ENCODE measurements at regions not wholly inside any gene's neighbourhood (a gene's known extent, or its start where the extent isn't known, plus 50 kb on each side); places are given as distances from the start of the nearest gene placed in this dataset.
A peak's percentile ranks its signal among the peaks of the same experiment; 100 is the strongest.

DNA sequence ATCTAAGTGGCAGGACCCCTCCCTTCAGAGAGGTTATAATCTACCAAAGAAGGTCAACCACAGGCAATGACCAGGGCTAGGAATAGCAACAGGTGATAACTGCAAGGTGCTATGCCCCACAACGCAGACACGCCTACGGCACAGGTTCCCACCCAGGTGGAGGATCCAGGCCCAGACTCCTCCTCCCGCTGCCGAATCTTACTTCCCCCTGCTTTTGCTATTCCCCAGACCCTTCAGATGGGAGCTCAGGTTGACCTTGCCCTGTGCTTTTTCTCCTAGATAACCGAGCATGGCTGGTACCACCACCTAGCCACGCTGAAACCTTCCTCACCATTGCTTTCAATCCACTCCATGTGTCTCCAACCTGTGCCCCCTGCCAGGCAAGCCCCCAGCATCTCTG is 142.2 kb upstream of the IGF1R start:
- TF ChIP-seq, protein P1, sequence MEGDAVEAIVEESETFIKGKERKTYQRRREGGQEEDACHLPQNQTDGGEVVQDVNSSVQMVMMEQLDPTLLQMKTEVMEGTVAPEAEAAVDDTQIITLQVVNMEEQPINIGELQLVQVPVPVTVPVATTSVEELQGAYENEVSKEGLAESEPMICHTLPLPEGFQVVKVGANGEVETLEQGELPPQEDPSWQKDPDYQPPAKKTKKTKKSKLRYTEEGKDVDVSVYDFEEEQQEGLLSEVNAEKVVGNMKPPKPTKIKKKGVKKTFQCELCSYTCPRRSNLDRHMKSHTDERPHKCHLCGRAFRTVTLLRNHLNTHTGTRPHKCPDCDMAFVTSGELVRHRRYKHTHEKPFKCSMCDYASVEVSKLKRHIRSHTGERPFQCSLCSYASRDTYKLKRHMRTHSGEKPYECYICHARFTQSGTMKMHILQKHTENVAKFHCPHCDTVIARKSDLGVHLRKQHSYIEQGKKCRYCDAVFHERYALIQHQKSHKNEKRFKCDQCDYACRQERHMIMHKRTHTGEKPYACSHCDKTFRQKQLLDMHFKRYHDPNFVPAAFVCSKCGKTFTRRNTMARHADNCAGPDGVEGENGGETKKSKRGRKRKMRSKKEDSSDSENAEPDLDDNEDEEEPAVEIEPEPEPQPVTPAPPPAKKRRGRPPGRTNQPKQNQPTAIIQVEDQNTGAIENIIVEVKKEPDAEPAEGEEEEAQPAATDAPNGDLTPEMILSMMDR (IDR thresholded peaks at IDR 0.05; ENCODE audit: unreplicated experiment) = no peak
- no peak for DNase-seq
- H3K4me1 Mint-ChIP-seq (ENCODE audit: low read depth, unreplicated experiment) = no peaks in the 10 kb centered on the region
- no peaks in the 10 kb centered on the region for H3K9me3 Mint-ChIP-seq (ENCODE audit: low read depth, unreplicated experiment)
- intact Hi-C loops (cut with micrococcal nuclease; ENCODE audit: unreplicated experiment) = no loop called here
- H3K4me3 Mint-ChIP-seq (ENCODE audit: low read depth, unreplicated experiment) = no peak overlapping the region
- H3K36me3 Mint-ChIP-seq (ENCODE audit: insufficient read depth, unreplicated experiment) = no peaks in the 10 kb centered on the region
- BruUV-seq (replicated peaks) = no TSS peak
- CTCF ChIA-PET = no interaction called here
- H3K27ac Mint-ChIP-seq (ENCODE audit: unreplicated experiment) = no peak overlapping the region
- H3K27me3 Mint-ChIP-seq (ENCODE audit: unreplicated experiment) = peaks cover 78% of the 10 kb centered on the region

DNA sequence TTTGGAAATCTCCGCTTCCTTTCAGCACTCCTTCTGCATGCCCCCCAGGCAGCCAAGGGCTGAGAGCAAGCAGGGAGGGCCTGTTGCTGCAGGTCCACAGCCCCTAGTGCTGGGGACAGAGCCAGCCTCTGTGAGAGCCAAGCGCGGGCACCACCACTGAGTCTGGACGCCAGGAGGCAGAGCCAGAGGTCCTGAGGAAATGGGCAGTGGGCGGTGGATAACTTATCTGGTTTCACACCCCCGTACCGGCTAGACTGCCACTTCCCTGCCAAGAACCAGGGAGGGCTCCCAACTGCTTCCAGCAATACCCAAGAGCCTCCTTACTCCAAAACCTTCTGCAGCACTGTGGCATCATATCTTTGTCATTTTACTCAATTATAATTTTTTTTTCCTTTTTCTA is 141.6 kb upstream of the IGF1R start:
- BruUV-seq (replicated peaks) = no TSS peak
- Mint-ChIP-seq H3K4me3 (ENCODE audit: low read depth, unreplicated experiment) (no peak overlapping the region), H3K36me3 (ENCODE audit: insufficient read depth, unreplicated experiment) (no peaks in the 10 kb centered on the region), H3K27ac (ENCODE audit: unreplicated experiment) (no peak overlapping the region), H3K9me3 (ENCODE audit: low read depth, unreplicated experiment) (no peaks in the 10 kb centered on the region), H3K4me1 (ENCODE audit: low read depth, unreplicated experiment) (no peaks in the 10 kb centered on the region), H3K27me3 (ENCODE audit: unreplicated experiment) (peaks cover 78% of the 10 kb centered on the region)
- intact Hi-C loops (cut with micrococcal nuclease; ENCODE audit: unreplicated experiment) = no loop called here
- TF ChIP-seq, protein P1 (IDR thresholded peaks at IDR 0.05; ENCODE audit: unreplicated experiment) = no peak
- DNase-seq = no peak
- CTCF ChIA-PET = no interaction called here

DNA sequence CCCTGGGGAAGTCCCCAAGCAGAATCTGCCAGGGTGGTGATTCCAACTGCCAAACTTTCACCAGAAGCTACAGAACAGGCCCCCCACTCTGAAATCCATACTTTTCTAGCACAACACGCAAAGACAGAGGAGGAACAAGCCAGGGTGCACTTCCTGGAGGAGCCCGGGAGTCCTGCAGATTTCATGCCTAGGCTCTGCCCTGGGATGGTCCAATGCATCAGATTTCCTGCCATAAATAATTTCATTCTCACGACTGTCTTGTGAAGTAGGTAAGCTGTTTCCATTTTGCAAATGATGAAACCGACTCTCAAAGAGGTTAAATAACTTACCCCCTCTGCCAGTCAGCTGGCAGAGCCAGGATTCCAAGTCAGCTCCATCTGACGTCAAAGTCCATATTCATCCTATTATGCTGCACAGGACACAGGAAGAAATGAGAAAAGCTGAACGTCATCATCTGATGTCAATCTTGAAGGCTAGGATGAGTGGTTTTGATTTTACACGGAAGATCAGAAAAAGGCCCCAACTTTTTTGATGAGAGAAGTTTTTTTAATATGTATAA is 134.8 kb upstream of the IGF1R start:
- Mint-ChIP-seq H3K36me3 (ENCODE audit: insufficient read depth, unreplicated experiment) (no peaks in the 10 kb centered on the region), H3K27me3 (ENCODE audit: unreplicated experiment) (peaks cover 10% of the 10 kb centered on the region), H3K4me1 (ENCODE audit: low read depth, unreplicated experiment) (peaks cover 17% of the 10 kb centered on the region), H3K9me3 (ENCODE audit: low read depth, unreplicated experiment) (no peaks in the 10 kb centered on the region), H3K4me3 (ENCODE audit: low read depth, unreplicated experiment) (peak overlapping the region; percentile 4), H3K27ac (ENCODE audit: unreplicated experiment) (no peak overlapping the region)
- no peak for DNase-seq
- CTCF ChIA-PET = interaction anchor here (1.1 to 1.6 kb wide), 4 partner anchors 9 to 546 kb away, joined by 3 to 6 read pairs (median 3); no protein-coding TSS in a partner anchor
- intact Hi-C loops (cut with micrococcal nuclease; ENCODE audit: unreplicated experiment) = no loop called here
- TF ChIP-seq, protein P1 (IDR thresholded peaks at IDR 0.05; ENCODE audit: unreplicated experiment) = no peak
- no TSS peak for BruUV-seq (replicated peaks)

DNA sequence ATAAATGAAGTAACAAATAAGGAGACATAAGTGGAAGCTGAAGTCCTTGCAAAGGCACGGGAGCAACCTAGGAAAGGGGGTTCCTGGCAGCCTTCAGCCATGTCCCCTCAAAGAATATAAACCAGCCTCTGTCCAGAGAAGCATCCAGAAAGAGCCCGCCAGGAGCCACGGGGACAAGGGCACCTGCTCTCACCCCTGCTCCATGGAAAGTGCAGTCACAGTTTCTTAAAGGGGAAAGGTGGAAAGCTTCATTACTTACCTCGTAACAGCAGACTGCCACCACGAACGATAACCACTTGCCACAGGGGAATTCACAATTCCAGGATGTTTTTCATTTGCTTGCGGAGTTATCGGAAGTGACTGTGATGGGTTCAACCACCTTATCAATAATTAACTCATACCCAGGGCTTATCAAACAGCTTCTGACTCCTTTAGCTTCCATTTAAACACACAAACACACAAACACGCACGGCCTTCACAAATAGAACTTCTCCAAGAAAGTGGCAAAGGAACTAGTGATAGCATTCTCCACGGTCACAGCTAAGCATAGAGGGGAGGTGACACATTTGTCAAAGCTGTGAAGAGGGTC is 134.2 kb upstream of the IGF1R start:
- TF ChIP-seq, protein P1 (IDR thresholded peaks at IDR 0.05; ENCODE audit: unreplicated experiment) = no peak
- Mint-ChIP-seq H3K27me3 (ENCODE audit: unreplicated experiment) (peaks cover 4% of the 10 kb centered on the region), H3K36me3 (ENCODE audit: insufficient read depth, unreplicated experiment) (peaks cover 5% of the 10 kb centered on the region), H3K4me3 (ENCODE audit: low read depth, unreplicated experiment) (peak overlapping the region; percentile 4), H3K9me3 (ENCODE audit: low read depth, unreplicated experiment) (no peaks in the 10 kb centered on the region), H3K4me1 (ENCODE audit: low read depth, unreplicated experiment) (peaks cover 17% of the 10 kb centered on the region), H3K27ac (ENCODE audit: unreplicated experiment) (no peak overlapping the region)
- no TSS peak for BruUV-seq (replicated peaks)
- CTCF ChIA-PET = interaction anchor here (1.1 to 1.6 kb wide), 3 partner anchors 8 to 545 kb away, joined by 3 to 6 read pairs (median 3); no protein-coding TSS in a partner anchor
- intact Hi-C loops (cut with micrococcal nuclease; ENCODE audit: unreplicated experiment) = no loop called here
- no peak for DNase-seq
